Glomerular visceral epithelial cell (primary cell): ENCODE measurements at regions not wholly inside any gene's neighbourhood (a gene's known extent, or its start where the extent isn't known, plus 50 kb on each side); places are given as distances from the start of the nearest gene placed in this dataset.
"Not testable (repeated sequence)": the region's sequence is repeated elsewhere in the genome, so short reads cannot be mapped to it uniquely, and the experiment has no call there.

ENCODE experiments used
- DNase-seq: peaks from one replicate; pipeline ENCODE4 v3.0.0-alpha.2; 2016; ENCODE audit errors: extremely low spot score

DNA sequence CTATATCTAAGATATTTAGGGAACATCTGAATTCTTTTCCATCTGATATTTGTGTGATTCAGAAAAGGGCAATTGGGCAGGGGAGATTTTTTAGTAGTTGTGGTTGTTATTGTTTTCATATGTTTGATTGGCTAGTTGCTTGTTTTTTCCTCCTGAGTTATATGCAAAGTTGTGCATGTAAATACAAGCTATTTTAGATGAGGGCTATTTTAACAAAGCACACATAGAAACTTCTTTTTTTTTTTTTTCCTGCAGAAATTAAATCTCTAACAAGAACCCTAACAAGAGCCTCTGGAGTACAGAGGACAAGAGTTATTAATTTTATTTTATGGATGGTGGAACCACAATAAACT, 559.1 kb downstream of the CETN3 start:
- no peak for DNase-seq

DNA sequence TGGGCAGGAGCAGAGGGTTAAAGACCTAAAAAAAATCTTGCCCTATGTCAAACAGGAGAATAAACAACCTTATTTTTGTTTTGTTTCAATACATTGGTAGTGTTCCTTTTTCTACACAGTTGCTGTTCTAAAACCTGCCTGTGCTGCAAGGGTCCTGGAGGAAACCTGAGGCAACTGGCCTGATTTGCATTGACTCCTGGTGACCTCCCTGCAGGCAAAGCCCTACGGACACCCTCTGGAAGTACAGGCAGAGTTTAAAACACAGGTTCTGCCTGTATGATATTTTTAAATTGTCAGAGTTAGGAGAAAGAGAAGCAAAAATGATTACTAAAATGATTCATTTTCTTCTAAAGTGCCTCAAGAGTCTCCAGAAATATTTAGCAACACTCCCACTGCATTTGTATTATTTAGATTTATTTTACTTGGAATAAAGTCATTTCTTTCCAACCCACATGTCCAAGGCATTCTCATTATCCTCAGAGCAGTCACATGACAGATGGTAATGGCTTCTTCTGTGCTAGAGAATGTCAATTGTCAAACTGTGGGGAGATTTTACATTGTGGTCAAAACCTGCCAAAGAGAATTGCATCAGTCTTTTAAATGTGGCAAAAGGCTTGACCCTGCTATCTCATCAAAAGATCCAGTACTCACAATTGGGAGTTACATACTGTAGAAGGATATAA, 559.6 kb downstream of the CETN3 start:
- DNase-seq, result no peak

DNA sequence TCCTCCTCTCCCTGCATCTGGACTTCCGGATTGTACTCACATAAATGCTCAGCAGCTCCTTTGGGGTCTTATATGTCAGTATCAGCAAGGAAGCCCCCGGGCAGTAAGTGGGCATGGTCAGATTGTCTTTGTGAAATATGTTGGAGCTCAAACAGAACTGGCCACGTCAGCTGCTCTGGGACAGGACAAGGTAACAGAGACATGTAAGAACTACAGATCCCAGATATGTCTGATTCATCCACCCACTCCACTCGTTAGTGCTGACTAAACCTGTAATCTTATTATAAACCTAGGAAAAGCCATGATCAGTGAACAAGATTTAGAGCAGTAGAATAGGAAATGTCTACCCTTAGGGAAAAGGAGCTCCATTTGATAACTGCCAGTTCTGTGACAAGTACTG, 561.8 kb downstream of the CETN3 start:
- DNase-seq, result no peak

DNA sequence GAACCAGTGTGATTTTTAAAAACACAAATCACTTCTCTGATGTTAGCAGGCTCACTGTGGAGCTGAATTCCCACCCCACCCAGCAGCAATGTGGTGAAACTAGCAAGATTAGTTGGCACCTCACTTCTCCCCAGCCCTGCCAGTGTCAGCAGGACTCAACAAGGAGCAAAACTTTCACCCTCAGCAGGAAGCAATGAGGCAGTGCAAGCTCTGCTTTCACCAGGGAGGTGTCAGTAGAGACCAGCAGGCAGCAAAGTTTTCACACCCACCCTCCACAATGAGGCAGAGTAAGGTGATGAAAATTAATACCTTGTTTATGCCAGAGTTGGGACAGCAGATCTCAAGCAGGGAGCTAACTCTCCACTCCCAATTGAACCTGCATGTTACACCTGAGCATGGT, 565.0 kb downstream of the CETN3 start:
- DNase-seq, result no peak

DNA sequence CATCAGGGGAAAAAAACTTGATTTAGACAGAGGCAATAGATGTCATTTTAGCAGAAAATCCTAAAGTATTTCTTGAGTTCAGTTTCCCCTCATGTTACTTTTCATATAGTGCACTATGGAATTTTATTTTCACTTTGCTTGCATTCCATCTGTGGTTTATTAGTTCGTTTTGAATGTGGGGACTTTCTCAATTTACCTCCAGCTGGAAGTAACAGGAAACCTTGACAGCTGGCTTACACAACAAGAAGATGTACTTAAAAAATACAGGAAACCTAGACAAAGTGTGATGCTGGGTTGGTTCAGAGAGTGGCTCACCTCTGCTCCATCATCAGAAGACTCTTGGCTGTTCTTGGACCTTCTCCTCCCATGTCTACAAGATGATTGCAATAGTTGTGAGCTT, 567.0 kb downstream of the CETN3 start:
- peak; percentile 10 for DNase-seq

DNA sequence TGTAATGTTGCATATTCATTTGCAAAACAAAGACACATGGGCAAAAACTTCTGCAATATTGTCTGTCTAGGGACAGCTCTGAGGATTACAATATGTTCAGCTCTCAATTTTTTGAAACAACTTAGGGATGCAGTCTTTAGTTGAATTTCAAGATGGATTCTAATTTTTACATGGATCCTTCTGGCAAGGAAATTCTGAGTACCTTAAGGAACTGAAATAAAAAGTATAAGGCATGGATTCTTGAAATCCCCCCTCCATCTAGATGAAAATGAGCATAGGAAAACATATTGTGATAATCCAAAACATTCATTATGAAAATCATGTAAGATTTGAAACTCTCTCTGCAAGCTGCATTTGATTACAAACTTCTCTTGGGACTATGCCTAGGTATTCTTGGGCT, 568.6 kb downstream of the CETN3 start:
- no peak for DNase-seq

DNA sequence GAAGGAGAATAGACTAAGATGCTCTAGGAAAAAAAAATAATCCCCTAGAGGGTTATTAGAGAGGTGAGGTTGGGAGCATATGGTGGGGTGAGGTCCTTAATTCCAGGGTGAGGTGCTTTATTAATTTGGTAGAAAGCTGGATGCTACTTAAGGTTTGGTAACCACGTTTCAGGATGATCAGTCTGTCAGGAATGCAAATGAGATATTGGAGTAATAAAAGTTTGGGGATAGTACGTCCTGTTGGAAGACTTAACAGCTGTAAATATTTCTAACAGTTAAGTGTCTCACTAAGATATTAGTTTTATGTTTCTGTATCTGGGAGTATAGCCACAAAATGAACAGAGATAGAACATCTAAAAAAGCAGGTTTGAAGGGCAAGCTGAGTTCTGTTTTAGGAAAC, 578.9 kb downstream of the CETN3 start:
- DNase-seq, result no peak

DNA sequence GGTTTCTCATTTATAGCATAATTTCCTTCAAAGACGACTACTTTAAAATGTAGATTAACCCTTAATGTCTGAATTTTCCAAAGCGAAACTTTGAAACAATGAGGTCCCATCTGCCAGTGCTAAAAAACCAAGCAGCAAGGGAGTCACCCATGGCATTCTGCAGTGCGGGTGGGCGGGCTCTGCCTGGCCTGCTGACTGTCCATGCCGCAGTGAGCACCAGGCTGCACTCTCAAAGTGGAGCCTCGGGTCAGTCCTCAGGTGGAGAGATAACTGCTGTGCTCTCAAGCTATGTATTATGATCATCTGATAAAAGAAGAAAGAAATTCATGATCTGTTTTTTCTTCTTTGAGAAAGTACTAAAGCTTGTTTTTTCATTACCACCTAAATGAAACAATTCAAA, 581.6 kb downstream of the CETN3 start:
- DNase-seq, result no peak

DNA sequence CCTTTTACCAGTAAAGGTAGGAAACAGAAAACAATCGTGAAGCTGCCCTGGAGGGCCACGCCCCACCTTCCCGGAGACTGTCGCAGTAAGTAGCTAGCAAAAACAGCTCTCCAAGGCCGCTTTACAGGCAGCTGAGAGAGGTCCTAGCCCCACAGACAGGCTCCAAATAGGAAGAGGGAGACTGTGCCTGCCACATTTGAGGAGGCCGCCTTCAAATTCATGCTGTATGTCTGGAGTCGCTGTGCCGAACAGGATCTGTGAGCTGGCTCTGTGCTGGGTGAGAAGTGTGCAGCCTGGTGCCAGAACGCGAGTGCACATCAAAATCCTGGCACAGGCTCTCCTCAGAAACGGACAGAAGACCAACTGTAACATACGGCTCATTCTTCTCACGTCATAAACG, 582.2 kb downstream of the CETN3 start:
- no peak for DNase-seq

DNA sequence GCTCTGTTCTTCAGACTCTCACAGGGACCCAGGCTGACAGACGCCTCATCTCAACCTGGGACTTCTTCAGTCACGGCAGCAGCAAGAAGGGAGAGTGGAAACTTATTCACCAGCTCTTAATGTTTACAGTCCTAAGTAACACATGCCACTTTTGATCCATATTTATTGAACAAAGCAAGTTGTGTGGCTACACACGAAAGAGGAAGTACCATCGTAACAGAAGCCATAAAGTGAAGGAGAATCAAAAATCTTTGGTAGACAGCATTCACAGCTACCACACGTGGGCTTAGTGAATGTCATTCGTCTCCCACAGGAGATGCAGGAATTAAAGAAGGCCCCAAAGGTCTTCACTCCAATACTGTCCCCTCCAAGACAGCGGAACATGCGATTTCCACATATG, 582.6 kb downstream of the CETN3 start:
- no peak for DNase-seq

DNA sequence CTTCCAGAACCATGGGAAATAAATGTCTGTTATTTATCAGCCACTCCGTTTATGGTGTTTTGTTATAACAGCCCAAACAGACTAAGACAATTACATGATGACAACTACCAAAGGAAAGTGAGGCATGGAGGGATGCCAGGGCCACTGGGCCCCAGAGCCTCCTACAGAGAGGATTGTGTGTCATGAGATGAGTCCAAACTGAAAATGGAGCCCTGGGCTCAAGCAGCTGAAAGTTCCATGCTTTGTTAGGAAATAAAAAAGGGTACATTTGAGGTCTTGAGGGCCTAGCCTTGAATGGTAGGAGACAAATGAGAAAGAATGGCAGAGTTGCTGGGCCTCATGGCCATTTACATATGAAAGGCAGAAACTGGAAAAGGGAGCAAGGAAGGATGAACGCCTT, 586.5 kb downstream of the CETN3 start:
- no peak for DNase-seq

DNA sequence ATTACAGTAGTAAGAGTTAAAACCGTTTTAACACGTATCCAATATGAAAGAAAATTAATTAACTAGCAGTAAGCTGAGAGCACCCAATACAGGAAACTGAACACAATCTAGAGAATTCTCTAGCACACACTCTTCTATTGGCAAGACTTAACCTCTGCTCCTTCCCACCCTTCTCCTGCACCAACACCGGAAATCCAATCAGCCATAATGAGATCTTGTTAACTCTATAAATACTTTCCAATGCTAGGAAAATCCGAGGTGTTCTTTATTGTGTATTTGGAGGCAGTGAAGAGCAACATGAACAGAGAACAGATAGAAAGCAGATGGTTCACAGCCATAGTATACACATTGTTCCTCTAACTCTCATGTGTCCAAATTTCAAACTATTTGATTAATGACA, 591.7 kb downstream of the CETN3 start:
- DNase-seq, result no peak

DNA sequence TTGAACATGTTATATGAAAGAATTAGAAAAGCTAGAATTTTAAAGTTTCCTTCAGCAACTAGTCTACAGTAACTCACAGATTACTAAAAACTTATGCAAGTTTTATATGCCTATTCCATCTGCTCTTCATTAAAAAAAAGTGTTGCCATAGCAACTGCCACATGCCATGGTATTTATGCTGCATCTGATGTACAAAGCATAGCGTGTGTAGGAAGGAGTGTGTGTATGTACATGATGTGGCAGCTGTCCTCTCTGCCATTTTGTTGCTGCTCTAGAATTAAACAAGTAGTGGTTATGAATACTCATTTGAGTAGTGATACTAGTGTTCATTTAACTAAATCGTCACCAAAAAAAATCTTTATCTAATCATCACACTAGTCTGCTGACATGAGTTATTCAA, 593.5 kb downstream of the CETN3 start:
- DNase-seq, result no peak

DNA sequence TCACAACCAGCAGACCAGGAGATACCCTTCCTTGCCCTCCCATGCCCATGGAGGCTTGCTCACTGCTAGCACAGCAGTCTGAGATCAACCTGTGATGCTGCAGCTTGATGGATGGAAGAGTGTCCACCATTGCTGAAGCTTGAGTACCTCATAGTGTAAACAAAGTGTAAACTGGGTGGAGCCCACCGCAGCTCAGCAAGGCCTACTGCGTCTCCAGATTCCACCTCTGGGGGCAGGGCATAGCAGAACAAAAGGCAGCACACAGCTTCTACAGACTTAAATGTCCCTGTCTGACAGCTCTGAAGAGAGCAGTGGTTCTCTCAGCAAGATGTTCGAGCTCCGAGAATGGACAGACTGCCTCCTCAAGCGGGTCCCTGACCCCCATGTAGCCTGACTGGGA, 608.8 kb downstream of the CETN3 start:
- DNase-seq, result not testable (repeated sequence)

DNA sequence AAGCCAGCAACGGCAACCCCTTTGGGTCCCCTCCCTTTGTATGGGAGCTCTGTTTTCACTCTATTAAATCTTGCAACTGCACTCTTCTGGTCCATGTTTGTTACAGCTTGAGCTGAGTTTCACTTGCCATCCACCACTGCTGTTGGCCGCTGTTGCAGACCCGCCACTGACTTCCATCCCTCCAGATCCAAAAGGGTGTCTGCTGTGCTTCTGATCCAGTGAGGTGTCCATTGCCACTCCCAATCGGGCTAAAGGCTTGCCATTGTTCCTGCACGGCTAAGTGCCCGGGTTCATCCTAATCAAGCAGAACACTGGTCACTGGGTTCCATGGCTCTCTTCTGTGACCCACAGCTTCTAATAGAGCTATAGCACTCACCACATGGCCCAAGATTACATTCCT, 615.1 kb downstream of the CETN3 start:
- not testable (repeated sequence) for DNase-seq

DNA sequence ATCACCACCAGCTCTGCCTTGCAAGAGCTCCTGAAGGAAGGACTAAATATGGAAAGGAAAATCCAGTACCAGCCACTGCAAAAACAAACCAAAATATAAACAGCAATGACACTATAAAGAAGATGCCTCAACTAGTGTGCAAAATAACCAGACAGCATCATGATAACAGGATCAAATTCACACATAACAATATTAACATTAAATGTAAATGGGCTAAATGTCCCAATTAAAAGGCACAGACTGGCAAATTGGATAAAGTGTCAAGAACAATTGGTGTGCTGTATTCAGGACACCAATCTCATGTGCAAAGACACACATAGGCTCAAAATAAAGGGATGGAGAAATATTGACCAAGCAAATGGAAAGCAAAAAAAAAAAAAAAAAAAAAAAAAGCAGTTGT, 629.8 kb downstream of the CETN3 start:
- not testable (repeated sequence) for DNase-seq

DNA sequence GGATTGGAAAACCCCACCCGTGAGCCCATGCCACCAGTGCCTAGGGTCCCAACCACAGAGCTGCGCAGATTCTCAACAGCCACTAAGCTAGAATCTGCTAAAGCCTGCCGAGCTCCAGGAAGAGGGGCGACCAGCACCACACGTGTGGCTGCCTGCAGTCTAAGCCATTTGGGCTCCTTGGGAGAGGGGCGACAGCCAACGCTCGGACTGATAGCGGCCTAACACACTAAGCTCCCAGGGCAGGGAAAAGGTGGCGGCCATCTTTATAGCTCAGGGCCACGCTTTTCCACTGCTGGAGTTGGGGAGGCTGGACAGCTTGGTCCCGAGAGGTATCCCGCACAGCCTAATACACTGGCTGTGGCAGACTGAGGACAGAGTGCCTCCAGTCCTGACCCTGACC, 631.8 kb downstream of the CETN3 start:
- DNase-seq, result no peak

DNA sequence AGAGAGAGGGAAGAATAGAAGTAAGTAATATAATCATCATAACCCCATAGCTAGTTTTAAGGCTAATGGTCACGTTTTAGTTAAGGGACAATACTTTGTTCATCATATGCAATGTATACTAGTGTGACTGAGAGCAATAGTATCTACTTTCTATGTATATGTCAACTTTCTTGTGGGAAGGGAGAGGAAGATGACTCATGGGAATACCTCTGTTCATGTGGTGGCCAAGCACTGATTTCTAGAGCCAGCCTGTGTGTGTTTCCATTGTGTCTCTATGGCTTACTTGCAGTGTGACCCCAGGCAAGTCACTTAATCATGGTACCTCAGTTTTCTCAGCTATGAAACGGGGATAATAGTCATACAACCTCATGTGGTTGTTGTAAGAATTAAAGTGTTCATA, 639.6 kb downstream of the CETN3 start:
- DNase-seq, result peak; percentile 49

DNA sequence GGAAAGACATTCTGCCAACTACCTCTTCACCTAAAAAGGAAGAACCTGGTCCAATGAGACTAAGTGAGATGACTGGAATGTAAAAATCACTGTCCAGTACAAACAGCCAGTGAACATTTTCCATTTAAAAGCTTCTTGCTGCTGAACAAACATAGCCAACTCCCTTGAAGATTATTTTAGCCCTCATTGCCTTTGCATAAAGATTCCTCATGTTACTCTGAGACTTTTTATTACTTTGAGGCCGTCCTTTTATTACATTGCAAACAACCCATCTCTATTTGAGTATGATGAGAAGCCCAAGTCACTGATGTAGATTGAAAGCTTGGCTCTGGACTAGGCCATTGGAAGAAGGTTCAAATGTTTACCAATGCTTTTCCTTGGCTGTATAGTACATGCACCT, 649.8 kb downstream of the CETN3 start:
- DNase-seq, result no peak

DNA sequence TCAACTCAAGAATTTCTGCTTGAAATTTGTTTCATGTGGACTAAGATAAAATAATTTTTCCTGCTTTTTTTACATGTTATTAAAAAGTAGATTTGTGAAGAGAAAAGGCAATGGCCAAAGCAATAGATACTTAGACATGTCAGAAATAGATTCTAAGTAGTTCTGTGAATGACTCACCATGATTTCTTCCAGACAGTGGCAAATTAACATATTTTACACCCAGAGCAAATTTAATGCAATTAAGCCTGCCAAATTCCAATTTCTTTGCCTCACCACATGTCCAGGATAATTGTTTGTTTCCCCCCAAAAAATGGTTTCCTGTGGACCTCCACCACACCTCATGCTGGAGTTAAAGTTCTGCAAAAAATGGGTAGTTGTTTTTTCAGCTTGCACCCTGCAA, 651.4 kb downstream of the CETN3 start:
- no peak for DNase-seq

DNA sequence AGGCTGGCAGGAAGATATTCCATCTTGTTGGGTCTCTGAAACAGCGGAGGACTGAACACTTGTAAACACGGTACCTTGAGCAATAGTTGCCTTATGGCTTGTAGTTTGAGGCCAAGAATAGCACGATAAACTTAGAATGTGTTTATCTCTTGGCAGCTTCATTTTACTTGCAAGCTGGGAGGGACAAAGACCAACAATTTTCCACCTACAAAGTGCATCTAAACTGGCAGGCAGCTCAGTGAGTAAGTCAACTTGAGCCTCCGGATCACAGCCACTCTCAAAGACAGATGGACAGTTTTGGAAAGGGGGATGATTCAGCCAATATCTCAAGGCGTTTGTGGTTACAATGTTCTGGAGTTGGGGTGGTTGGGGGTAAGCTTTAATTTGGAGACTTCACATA, 652.6 kb downstream of the CETN3 start:
- no peak for DNase-seq

DNA sequence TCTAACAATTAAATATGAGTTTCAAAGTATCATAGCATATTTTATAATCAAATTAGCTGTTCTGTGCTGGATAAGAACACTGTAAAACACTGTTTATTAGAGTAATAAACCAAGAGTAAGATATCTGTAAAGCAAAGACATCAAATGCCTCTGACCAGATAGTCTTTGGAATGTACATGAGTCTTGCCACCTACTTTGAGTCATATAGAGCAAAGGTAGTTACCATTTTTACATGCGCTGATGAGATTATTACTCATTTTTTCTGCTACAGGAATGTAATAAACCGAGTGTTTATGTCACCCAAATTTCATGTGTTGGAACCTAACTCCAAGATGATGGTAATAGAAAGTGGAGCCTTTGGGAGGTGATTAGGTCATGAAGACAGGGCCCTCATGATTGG, 654.5 kb downstream of the CETN3 start:
- DNase-seq, result no peak

DNA sequence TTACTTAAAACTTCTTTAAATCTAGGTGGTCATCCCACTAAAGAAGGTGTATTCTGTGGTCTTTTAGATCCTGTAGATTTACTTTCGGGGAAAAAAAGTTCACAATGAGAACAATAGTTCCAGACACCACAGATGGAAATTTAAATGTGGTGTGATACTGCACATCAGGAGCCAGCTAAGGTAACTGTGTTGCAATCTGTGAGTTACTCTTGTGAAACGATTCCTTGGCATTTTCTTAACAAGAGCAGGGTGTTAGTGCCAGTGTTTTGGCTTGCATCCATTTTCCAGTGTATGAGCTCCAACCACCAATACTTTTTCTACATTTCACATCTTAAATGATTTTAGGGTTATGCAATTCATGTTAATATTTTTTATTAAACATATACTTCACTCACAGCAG, 674.5 kb downstream of the CETN3 start:
- peak; percentile 30 for DNase-seq

DNA sequence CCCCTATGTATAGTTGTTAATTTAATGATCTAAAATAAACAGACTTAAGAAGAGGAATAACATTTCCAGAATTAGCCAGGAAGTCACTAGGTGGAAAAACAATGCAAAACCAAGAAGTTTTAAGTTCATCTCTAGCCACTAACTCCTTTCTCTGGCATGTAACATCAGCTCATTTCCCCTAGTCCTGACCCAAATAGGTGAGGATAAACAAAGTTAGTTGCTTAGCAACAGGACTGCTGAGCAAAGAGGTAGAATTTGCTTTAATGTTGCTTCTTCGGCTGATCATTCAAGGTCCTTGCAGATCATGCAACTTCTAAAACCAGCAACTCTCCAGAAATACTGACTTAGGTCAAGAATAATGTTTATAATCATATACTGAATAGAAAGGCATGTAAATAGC, 675.8 kb downstream of the CETN3 start:
- no peak for DNase-seq
